Ammon's horn (tissue), 1 donor: ENCODE measurements at regions not wholly inside any gene's neighbourhood (a gene's known extent, or its start where the extent isn't known, plus 50 kb on each side); places are given as distances from the start of the nearest gene placed in this dataset.

Source experiments
- DNase-seq: peaks from one replicate; pipeline ENCODE4 v3.0.0-alpha.2; 2016; ENCODE audit warnings: low spot score

GRCh38 chr19:31601855-31602254 is 252.6 kb upstream of the TSHZ3 start:
- DNase-seq: no peak

- no peak for DNase-seq
Observed at GRCh38 chr19:31602548-31602947, 253.3 kb upstream of the TSHZ3 start.

- no peak for DNase-seq
Observed at GRCh38 chr19:31604493-31605040, 255.3 kb upstream of the TSHZ3 start.

GRCh38 chr19:31610018-31610417 is 260.8 kb upstream of the TSHZ3 start:
- DNase-seq: no peak

- no peak for DNase-seq
Observed at GRCh38 chr19:31611046-31611877, 262.0 kb upstream of the TSHZ3 start.

GRCh38 chr19:31612873-31613272 is 263.6 kb upstream of the TSHZ3 start:
- DNase-seq: no peak

- no peak for DNase-seq
Observed at GRCh38 chr19:31613683-31614219, 264.5 kb upstream of the TSHZ3 start.

GRCh38 chr19:31616031-31616430 is 266.8 kb upstream of the TSHZ3 start:
- no peak for DNase-seq

- DNase-seq: no peak
Observed at GRCh38 chr19:31617010-31617585, 267.9 kb upstream of the TSHZ3 start.

GRCh38 chr19:31625056-31625455 is 275.8 kb upstream of the TSHZ3 start:
- no peak for DNase-seq

GRCh38 chr19:31625575-31625974 is 276.3 kb upstream of the TSHZ3 start:
- DNase-seq: no peak

GRCh38 chr19:31626941-31627340 is 277.7 kb upstream of the TSHZ3 start:
- no peak for DNase-seq

- DNase-seq: no peak
Observed at GRCh38 chr19:31627620-31628365, 278.6 kb upstream of the TSHZ3 start.

GRCh38 chr19:31629579-31630363 is 280.5 kb upstream of the TSHZ3 start:
- no peak for DNase-seq

GRCh38 chr19:31633014-31633413 is 283.8 kb upstream of the TSHZ3 start:
- DNase-seq: no peak

GRCh38 chr19:31639306-31639705 is 290.1 kb upstream of the TSHZ3 start:
- no peak for DNase-seq

GRCh38 chr19:31641591-31641990 is 292.4 kb upstream of the TSHZ3 start:
- no peak for DNase-seq

- DNase-seq: no peak
Observed at GRCh38 chr19:31648347-31648746, 299.1 kb upstream of the TSHZ3 start.

- DNase-seq: no peak
Observed at GRCh38 chr19:31656507-31656906, 307.3 kb upstream of the TSHZ3 start.

GRCh38 chr19:31658993-31659896 is 310.0 kb upstream of the TSHZ3 start:
- DNase-seq: no peak

- DNase-seq: no peak
Observed at GRCh38 chr19:31659897-31660210, 310.6 kb upstream of the TSHZ3 start.
